Activated T-cell treated with anti-CD3 and anti-CD28 coated beads for 1 hour (primary cell): ENCODE measurements at regions not wholly inside any gene's neighbourhood (a gene's known extent, or its start where the extent isn't known, plus 50 kb on each side); places are given as distances from the start of the nearest gene placed in this dataset.

Experiments used
- DNase-seq: peaks from one replicate; pipeline ENCODE4 v3.0.0-alpha.2; 2020; ENCODE audit warnings: low read depth

- DNase-seq, result no peak
Observed at GRCh38 chr3:30332196-30333021, 274.0 kb upstream of the TGFBR2 start.

- DNase-seq, result no peak
Observed at GRCh38 chr3:30333143-30333542, 273.3 kb upstream of the TGFBR2 start.

- no peak for DNase-seq
Observed at GRCh38 chr3:30333903-30334302, 272.5 kb upstream of the TGFBR2 start.

GRCh38 chr3:30340500-30340899 is 265.9 kb upstream of the TGFBR2 start:
- DNase-seq, result no peak

- DNase-seq, result no peak
Observed at GRCh38 chr3:30341079-30341478, 265.3 kb upstream of the TGFBR2 start.

GRCh38 chr3:30341851-30342250 is 264.6 kb upstream of the TGFBR2 start:
- no peak for DNase-seq

- no peak for DNase-seq
Observed at GRCh38 chr3:30342318-30343060, 263.9 kb upstream of the TGFBR2 start.

GRCh38 chr3:30343067-30343831 is 263.2 kb upstream of the TGFBR2 start:
- no peak for DNase-seq

- DNase-seq, result no peak
Observed at GRCh38 chr3:30343861-30344260, 262.5 kb upstream of the TGFBR2 start.

- no peak for DNase-seq
Observed at GRCh38 chr3:30344288-30344687, 262.1 kb upstream of the TGFBR2 start.

- DNase-seq, result no peak
Observed at GRCh38 chr3:30346933-30347320, 259.5 kb upstream of the TGFBR2 start.

- DNase-seq, result no peak
Observed at GRCh38 chr3:30347679-30348216, 258.7 kb upstream of the TGFBR2 start.

- DNase-seq, result no peak
Observed at GRCh38 chr3:30349507-30349906, 256.9 kb upstream of the TGFBR2 start.

GRCh38 chr3:30350011-30350410 is 256.4 kb upstream of the TGFBR2 start:
- DNase-seq, result no peak

- no peak for DNase-seq
Observed at GRCh38 chr3:30350901-30351300, 255.5 kb upstream of the TGFBR2 start.

GRCh38 chr3:30352410-30353318 is 253.7 kb upstream of the TGFBR2 start:
- no peak for DNase-seq

GRCh38 chr3:30353711-30354467 is 252.5 kb upstream of the TGFBR2 start:
- no peak for DNase-seq

GRCh38 chr3:30354513-30354912 is 251.9 kb upstream of the TGFBR2 start:
- DNase-seq, result no peak

- no peak for DNase-seq
Observed at GRCh38 chr3:30354972-30355371, 251.4 kb upstream of the TGFBR2 start.

- DNase-seq, result no peak
Observed at GRCh38 chr3:30355622-30356021, 250.8 kb upstream of the TGFBR2 start.
